ENCODE measurements at regions not wholly inside any gene's neighbourhood (a gene's known extent, or its start where the extent isn't known, plus 50 kb on each side); places are given as distances from the start of the nearest gene placed in this dataset.

DNA sequence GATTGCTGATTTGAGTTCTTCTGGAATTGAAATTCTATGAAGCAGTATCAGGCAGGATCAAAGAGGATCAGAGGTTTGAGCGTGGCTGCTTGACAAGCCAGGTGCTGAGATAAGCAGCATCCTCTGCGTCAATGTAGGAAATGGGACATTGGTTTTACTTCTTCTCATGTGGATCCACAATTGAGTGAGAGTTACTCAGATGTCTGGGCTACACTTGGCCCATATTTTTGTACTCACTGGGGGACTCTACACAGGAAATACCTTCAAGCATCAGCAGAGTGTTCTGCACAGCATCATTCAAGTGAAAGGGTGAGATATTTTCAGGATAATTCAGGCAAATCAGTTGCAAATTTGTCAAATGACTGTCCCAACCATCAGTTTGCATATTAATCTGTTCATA is 613.9 kb upstream of the ARID1B start:
- TF ChIP-seq, protein P1, sequence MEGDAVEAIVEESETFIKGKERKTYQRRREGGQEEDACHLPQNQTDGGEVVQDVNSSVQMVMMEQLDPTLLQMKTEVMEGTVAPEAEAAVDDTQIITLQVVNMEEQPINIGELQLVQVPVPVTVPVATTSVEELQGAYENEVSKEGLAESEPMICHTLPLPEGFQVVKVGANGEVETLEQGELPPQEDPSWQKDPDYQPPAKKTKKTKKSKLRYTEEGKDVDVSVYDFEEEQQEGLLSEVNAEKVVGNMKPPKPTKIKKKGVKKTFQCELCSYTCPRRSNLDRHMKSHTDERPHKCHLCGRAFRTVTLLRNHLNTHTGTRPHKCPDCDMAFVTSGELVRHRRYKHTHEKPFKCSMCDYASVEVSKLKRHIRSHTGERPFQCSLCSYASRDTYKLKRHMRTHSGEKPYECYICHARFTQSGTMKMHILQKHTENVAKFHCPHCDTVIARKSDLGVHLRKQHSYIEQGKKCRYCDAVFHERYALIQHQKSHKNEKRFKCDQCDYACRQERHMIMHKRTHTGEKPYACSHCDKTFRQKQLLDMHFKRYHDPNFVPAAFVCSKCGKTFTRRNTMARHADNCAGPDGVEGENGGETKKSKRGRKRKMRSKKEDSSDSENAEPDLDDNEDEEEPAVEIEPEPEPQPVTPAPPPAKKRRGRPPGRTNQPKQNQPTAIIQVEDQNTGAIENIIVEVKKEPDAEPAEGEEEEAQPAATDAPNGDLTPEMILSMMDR (IDR thresholded peaks at IDR 0.05) = no peak
- no peak for TF ChIP-seq POLR2A (IDR thresholded peaks at IDR 0.05)
